Testis (tissue), 2 donors: ENCODE measurements at regions not wholly inside any gene's neighbourhood (a gene's known extent, or its start where the extent isn't known, plus 50 kb on each side); places are given as distances from the start of the nearest gene placed in this dataset.

Experiments
- POLR2A ChIP-seq: fragments of 450-650 bp; IDR thresholded peaks from one replicate; pipeline ENCODE4 v1.6.1; 2017; ENCODE audit warnings: antibody characterized with exemption, mild to moderate bottlenecking, moderate library complexity
- TF ChIP-seq, protein P1 (sequence below), 3 experiments: fragments of 450-650 bp in 2 of 3; fragments of 200-600 bp in 1 of 3; sonication (generic) in 1 of 3; IDR thresholded peaks; one replicate each; pipeline ENCODE4 v1.5.1; 2016 to 2019; ENCODE audit warnings: antibody characterized with exemption in 3 of 3, mild to moderate bottlenecking in 2 of 3, moderate library complexity in 1 of 3

DNA sequence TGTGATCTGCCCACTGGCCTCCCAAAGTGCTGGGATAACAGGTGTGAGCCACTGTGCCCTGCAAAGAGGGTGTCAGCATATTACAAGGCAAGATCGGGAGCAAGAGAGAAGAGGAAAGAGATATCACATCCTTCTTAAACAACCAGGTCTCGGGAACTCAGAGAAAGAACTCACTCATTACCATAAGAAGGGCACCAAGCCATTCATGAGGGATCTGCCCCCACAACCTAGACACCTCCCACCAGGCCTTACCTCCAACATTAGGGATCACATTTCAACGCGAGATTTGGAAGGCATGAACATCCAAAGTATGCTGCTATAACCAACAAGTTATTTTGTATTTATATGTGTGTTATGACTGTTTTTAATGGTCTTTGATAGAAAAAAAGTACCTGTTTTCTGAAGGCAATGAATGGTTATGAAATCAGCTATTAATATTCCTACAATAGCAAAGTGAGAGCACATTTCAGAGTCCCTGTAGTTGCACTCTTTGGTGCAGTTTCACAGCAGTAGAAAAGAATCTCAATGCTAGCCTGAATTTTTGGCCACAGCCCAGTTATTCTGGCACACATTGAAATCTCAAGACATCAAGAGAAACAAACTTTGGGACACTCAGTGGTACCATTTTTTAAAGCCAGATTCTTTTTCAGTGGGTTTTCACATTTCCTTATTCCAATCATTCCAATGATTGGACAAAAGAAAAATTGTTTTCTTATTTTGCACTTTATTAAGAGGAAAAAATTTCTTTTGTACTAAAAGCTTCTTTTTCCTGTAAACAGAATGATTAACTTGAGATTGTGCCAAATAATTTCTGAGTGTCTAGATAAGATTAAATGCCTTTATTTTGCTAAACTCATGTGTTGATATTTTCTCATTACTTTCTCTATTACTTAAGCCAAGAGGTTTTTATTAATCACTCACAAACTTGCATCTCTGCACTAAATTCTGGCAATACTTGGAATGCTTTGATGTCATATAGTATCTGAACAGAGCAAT lies 582.6 kb upstream of the ATP2B1 start:
- TF ChIP-seq, protein P1, sequence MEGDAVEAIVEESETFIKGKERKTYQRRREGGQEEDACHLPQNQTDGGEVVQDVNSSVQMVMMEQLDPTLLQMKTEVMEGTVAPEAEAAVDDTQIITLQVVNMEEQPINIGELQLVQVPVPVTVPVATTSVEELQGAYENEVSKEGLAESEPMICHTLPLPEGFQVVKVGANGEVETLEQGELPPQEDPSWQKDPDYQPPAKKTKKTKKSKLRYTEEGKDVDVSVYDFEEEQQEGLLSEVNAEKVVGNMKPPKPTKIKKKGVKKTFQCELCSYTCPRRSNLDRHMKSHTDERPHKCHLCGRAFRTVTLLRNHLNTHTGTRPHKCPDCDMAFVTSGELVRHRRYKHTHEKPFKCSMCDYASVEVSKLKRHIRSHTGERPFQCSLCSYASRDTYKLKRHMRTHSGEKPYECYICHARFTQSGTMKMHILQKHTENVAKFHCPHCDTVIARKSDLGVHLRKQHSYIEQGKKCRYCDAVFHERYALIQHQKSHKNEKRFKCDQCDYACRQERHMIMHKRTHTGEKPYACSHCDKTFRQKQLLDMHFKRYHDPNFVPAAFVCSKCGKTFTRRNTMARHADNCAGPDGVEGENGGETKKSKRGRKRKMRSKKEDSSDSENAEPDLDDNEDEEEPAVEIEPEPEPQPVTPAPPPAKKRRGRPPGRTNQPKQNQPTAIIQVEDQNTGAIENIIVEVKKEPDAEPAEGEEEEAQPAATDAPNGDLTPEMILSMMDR (IDR thresholded peaks at IDR 0.05) = no peak
- TF ChIP-seq POLR2A = no peak
